CD4-positive, alpha-beta T cell (primary cell): ENCODE measurements at regions not wholly inside any gene's neighbourhood (a gene's known extent, or its start where the extent isn't known, plus 50 kb on each side); places are given as distances from the start of the nearest gene placed in this dataset.

Experiments
- ATAC-seq: fragments of 200-7000 bp; cut with Tn5 transposase; one replicate; pipeline ENCODE4 v1.10.0; 2022; ENCODE audit warnings: mild to moderate bottlenecking; ENCODE audit not compliant: poor library complexity
- CTCF ChIA-PET: fragments of 350-600 bp; sonication (Branson Sonifier 250); formaldehyde crosslinking; loops from one replicate; lab custom pipeline; 2021; ENCODE audit warnings: antibody characterized with exemption, inconsistent platforms; lab: Charles Lee
- POLR2A ChIA-PET: fragments of 350-600 bp; sonication (Branson Sonifier 250); formaldehyde crosslinking; loops from one replicate; lab custom pipeline; 2021; ENCODE audit warnings: antibody characterized with exemption, inconsistent platforms; lab: Charles Lee
- DNase-seq, 14 experiments: peaks; one replicate each; pipeline ENCODE4 v3.0.0-alpha.2; 2013 to 2020; ENCODE audit warnings: mixed read lengths in 2 of 14
- H3K27ac ChIP-seq, 2 donors: one replicate each; pipeline versions ENCODE4 v1.5.1 to v1.7.0; 2013; ENCODE audit warnings: low read length in 2 of 2, low read depth in 1 of 2, mild to moderate bottlenecking in 1 of 2
- H3K27me3 ChIP-seq, 2 experiments: 1 replicate in 1 of 2; 2 replicates in 1 of 2; pipeline versions ENCODE4 v1.6.1 to v1.7.0; 2013; ENCODE audit warnings: low read length in 2 of 2, control low read depth in 1 of 2, mild to moderate bottlenecking in 1 of 2, moderate library complexity in 1 of 2; ENCODE audit not compliant: insufficient read depth in 2 of 2, control insufficient read depth in 1 of 2
- H3K36me3 ChIP-seq: one replicate; pipeline ENCODE4 v1.6.1; 2013; ENCODE audit warnings: low read length, control low read depth; ENCODE audit not compliant: insufficient read depth
- H3K4me1 ChIP-seq: one replicate; pipeline ENCODE4 v1.6.1; 2013; ENCODE audit warnings: low read length, control low read depth; ENCODE audit not compliant: insufficient read depth
- H3K4me3 ChIP-seq: one replicate; pipeline ENCODE4 v1.5.1; 2013; ENCODE audit warnings: mild to moderate bottlenecking, low read length, moderate library complexity
- H3K9me3 ChIP-seq, 2 experiments: 1 replicate in 1 of 2; 2 replicates in 1 of 2; pipeline versions ENCODE4 v1.6.1 to v1.7.0; 2013; ENCODE audit warnings: low read length in 2 of 2, mild to moderate bottlenecking in 2 of 2, control low read depth in 1 of 2, moderate library complexity in 1 of 2; ENCODE audit not compliant: control insufficient read depth in 1 of 2, insufficient read depth in 1 of 2
- H3K27ac Mint-ChIP-seq: one replicate; pipeline ENCODE4 v1.8.0; 2020; ENCODE audit warnings: mixed read lengths
- H3K27me3 Mint-ChIP-seq: one replicate; pipeline ENCODE4 v1.8.0; 2021; ENCODE audit warnings: mixed read lengths
- H3K36me3 Mint-ChIP-seq: one replicate; pipeline ENCODE4 v1.8.0; 2021; ENCODE audit warnings: low read depth, mixed read lengths
- H3K4me1 Mint-ChIP-seq: one replicate; pipeline ENCODE4 v1.8.0; 2021; ENCODE audit warnings: low read depth, mixed read lengths
- H3K4me3 Mint-ChIP-seq: one replicate; pipeline ENCODE4 v1.8.0; 2020; ENCODE audit warnings: mild to moderate bottlenecking, mixed read lengths
- H3K9me3 Mint-ChIP-seq: one replicate; pipeline ENCODE4 v1.8.0; 2020; ENCODE audit warnings: mixed read lengths
- intact Hi-C, 2 experiments: fragments of 100-400 bp; cut with DNase I in 1 of 2; cut with micrococcal nuclease in 1 of 2; formaldehyde crosslinking; loops; one replicate each; pipeline versions ENCODE4 v1.15.1 to v1.9.0; 2023 to 2025; cut with DNase I, micrococcal nuclease
- TF ChIP-seq, protein P1 (sequence below): fragments of 200-600 bp; IDR thresholded peaks from one replicate; pipeline ENCODE4 v1.8.0; 2022; ENCODE audit warnings: antibody characterized with exemption, mild to moderate bottlenecking

- ATAC-seq (no peak), DNase-seq (no peak)
- ChIA-PET POLR2A (no interaction called here), CTCF (no interaction called here)
- Histone ChIP-seq H3K27me3 (no peaks in the 10 kb centered on the region), H3K4me1 (no peaks in the 10 kb centered on the region), H3K27ac (no peak overlapping the region), H3K4me3 (no peak overlapping the region), H3K36me3 (no peaks in the 10 kb centered on the region), H3K9me3 (no peaks in the 10 kb centered on the region)
- Mint-ChIP-seq H3K4me3 (no peak overlapping the region), H3K4me1 (no peaks in the 10 kb centered on the region), H3K36me3 (no peaks in the 10 kb centered on the region), H3K9me3 (no peaks in the 10 kb centered on the region), H3K27me3 (no peaks in the 10 kb centered on the region), H3K27ac (no peak overlapping the region)
- TF ChIP-seq, protein P1, sequence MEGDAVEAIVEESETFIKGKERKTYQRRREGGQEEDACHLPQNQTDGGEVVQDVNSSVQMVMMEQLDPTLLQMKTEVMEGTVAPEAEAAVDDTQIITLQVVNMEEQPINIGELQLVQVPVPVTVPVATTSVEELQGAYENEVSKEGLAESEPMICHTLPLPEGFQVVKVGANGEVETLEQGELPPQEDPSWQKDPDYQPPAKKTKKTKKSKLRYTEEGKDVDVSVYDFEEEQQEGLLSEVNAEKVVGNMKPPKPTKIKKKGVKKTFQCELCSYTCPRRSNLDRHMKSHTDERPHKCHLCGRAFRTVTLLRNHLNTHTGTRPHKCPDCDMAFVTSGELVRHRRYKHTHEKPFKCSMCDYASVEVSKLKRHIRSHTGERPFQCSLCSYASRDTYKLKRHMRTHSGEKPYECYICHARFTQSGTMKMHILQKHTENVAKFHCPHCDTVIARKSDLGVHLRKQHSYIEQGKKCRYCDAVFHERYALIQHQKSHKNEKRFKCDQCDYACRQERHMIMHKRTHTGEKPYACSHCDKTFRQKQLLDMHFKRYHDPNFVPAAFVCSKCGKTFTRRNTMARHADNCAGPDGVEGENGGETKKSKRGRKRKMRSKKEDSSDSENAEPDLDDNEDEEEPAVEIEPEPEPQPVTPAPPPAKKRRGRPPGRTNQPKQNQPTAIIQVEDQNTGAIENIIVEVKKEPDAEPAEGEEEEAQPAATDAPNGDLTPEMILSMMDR: no peak
- intact Hi-C loops: no loop called here
Observed at GRCh38 chr13:90801621-90802020, 545.9 kb upstream of the MIR17HG start.

GRCh38 chr13:90803210-90803609, 544.3 kb upstream of the MIR17HG start:
- Mint-ChIP-seq H3K9me3 (no peaks in the 10 kb centered on the region), H3K36me3 (no peaks in the 10 kb centered on the region), H3K4me3 (no peak overlapping the region), H3K27me3 (no peaks in the 10 kb centered on the region), H3K4me1 (no peaks in the 10 kb centered on the region), H3K27ac (no peak overlapping the region)
- ATAC-seq: no peak
- TF ChIP-seq, protein P1: no peak
- H3K27me3 ChIP-seq: no peaks in the 10 kb centered on the region
- intact Hi-C loops: no loop called here
- H3K36me3 ChIP-seq: no peaks in the 10 kb centered on the region
- no peaks in the 10 kb centered on the region for H3K4me1 ChIP-seq
- ChIA-PET POLR2A (no interaction called here), CTCF (no interaction called here)
- DNase-seq: no peak
- H3K9me3 ChIP-seq: no peaks in the 10 kb centered on the region
- no peak overlapping the region for H3K27ac ChIP-seq
- H3K4me3 ChIP-seq: no peak overlapping the region

- ChIA-PET CTCF (no interaction called here), POLR2A (no interaction called here)
- no peaks in the 10 kb centered on the region for H3K4me1 Mint-ChIP-seq
- H3K36me3 ChIP-seq: no peaks in the 10 kb centered on the region
- H3K4me3 Mint-ChIP-seq: no peak overlapping the region
- H3K27ac Mint-ChIP-seq: no peak overlapping the region
- H3K4me1 ChIP-seq: no peaks in the 10 kb centered on the region
- DNase-seq: no peak
- no peaks in the 10 kb centered on the region for H3K36me3 Mint-ChIP-seq
- no peaks in the 10 kb centered on the region for H3K27me3 Mint-ChIP-seq
- H3K4me3 ChIP-seq: no peak overlapping the region
- H3K9me3 ChIP-seq: peaks cover 0 to 4% of the 10 kb centered on the region in 2 experiments
- H3K9me3 Mint-ChIP-seq: no peaks in the 10 kb centered on the region
- no peaks in the 10 kb centered on the region for H3K27me3 ChIP-seq
- no peak overlapping the region for H3K27ac ChIP-seq
- intact Hi-C loops: no loop called here
- TF ChIP-seq, protein P1: no peak
- ATAC-seq: no peak
Observed at GRCh38 chr13:90806016-90806615, 541.4 kb upstream of the MIR17HG start.
